A549 (cell line): ENCODE measurements at regions not wholly inside any gene's neighbourhood (a gene's known extent, or its start where the extent isn't known, plus 50 kb on each side); places are given as distances from the start of the nearest gene placed in this dataset.

Experiments
- ATAC-seq, 2 experiments: fragments of 200-7000 bp in 1 of 2; fragments of >200 bp in 1 of 2; cut with Nextera tagmentation in 1 of 2; cut with Tn5 transposase in 1 of 2; 3 replicates each; pipeline versions ENCODE4 v1.8.0 to v1.9.1; 2018 to 2020; ENCODE audit warnings: mild to moderate bottlenecking in 1 of 2, moderate library complexity in 1 of 2
- CTCF ChIA-PET: fragments of 300-600 bp; sonication (Branson Sonifier 250); formaldehyde crosslinking; extraction: SDS; loops from one replicate; lab custom pipeline; 2021; ENCODE audit warnings: antibody characterized with exemption, inconsistent platforms; lab: Yijun Ruan, JAX
- POLR2A ChIA-PET: fragments of 350-600 bp; formaldehyde crosslinking; extraction: SDS; loops from one replicate; lab custom pipeline; 2021; ENCODE audit warnings: antibody characterized with exemption, inconsistent platforms; lab: Yijun Ruan, JAX
- DNase-seq, 2 experiments: peaks; one replicate each; pipeline versions ENCODE4 v3.0.0 to v3.0.0-alpha.2; 2011 to 2016; ENCODE audit warnings: low read depth in 1 of 2, low spot score in 1 of 2
- FAIRE-seq: peaks from 2 replicates; lab custom pipeline; 2011; peaks lifted over from hg19 to GRCh38; lab: Jason Lieb, UNC
- H3K27ac ChIP-seq, 2 experiments: fragments of >200 bp; sonication (Bioruptor Twin); formaldehyde crosslinking; 3 replicates each; pipeline ENCODE4 v1.5.1; 2016 to 2017
- H3K4me1 ChIP-seq: fragments of >200 bp; sonication (Bioruptor Twin); formaldehyde crosslinking; 3 replicates; pipeline ENCODE4 v1.6.1; 2016
- H3K4me2 ChIP-seq: fragments of >200 bp; sonication (Bioruptor Twin); formaldehyde crosslinking; 3 replicates; pipeline ENCODE4 v1.6.1; 2016
- H3K4me3 ChIP-seq: fragments of >200 bp; sonication (Bioruptor Twin); formaldehyde crosslinking; 3 replicates; pipeline ENCODE4 v1.5.1; 2016
- H3K9me3 ChIP-seq: fragments of >200 bp; sonication (Bioruptor Twin); formaldehyde crosslinking; 3 replicates; pipeline ENCODE4 v1.6.1; 2016
- ATOH8 ChIP-seq: fragments of 250-450 bp; sonication (Bioruptor Pico); IDR thresholded peaks from 2 replicates; pipeline ENCODE4 v1.5.0; 2020; ENCODE audit warnings: low read depth, mild to moderate bottlenecking, moderate library complexity
- BHLHE40 ChIP-seq: IDR thresholded peaks from 2 replicates; pipeline ENCODE4 v1.6.1; 2012; ENCODE audit warnings: low read depth, low read length, inconsistent platforms
- CBX8 ChIP-seq: fragments of 200-600 bp; sonication (generic); IDR thresholded peaks from 2 replicates; pipeline ENCODE4 v1.6.1; 2016
- CHD2 ChIP-seq: fragments of 150-350 bp; IDR thresholded peaks from 2 replicates; pipeline ENCODE4 v1.6.1; 2014; ENCODE audit warnings: low read length; ENCODE audit not compliant: partially characterized antibody
- CHD4 ChIP-seq: fragments of 200-600 bp; sonication (generic); IDR thresholded peaks from 2 replicates; pipeline ENCODE4 v1.6.1; 2016; ENCODE audit warnings: antibody characterized with exemption, mild to moderate bottlenecking, borderline replicate concordance
- EHMT2 ChIP-seq: fragments of 200-600 bp; sonication (generic); IDR thresholded peaks from 2 replicates; pipeline ENCODE4 v1.6.1; 2016; ENCODE audit warnings: antibody characterized with exemption, low read depth, mild to moderate bottlenecking, moderate library complexity
- EP300 ChIP-seq, 2 experiments: fragments of >200 bp; sonication (Bioruptor Twin); formaldehyde crosslinking; IDR thresholded peaks; 2 replicates in 1 of 2; 3 replicates in 1 of 2; pipeline ENCODE4 v1.6.1; 2016 to 2017
- FOSB ChIP-seq: fragments of 250-450 bp; sonication (Bioruptor Pico); IDR thresholded peaks from 2 replicates; pipeline ENCODE4 v1.5.0; 2020; ENCODE audit warnings: mild to moderate bottlenecking, moderate library complexity
- FOXS1 ChIP-seq: fragments of 250-450 bp; sonication (Bioruptor Pico); IDR thresholded peaks from 2 replicates; pipeline ENCODE4 v1.5.0; 2020; ENCODE audit warnings: mild to moderate bottlenecking, moderate library complexity
- GATA3 ChIP-seq: IDR thresholded peaks from 2 replicates; pipeline ENCODE4 v1.6.1; 2012; ENCODE audit warnings: borderline replicate concordance
- HOXA7 ChIP-seq: fragments of 250-450 bp; sonication (Bioruptor Pico); IDR thresholded peaks from 2 replicates; pipeline ENCODE4 v1.5.0; 2020; ENCODE audit warnings: mild to moderate bottlenecking, moderate library complexity
- JUN ChIP-seq, 2 experiments: fragments of >200 bp; sonication (Bioruptor Twin); formaldehyde crosslinking; IDR thresholded peaks; 2 replicates in 1 of 2; 3 replicates in 1 of 2; pipeline ENCODE4 v1.6.1; 2016 to 2017
- KDM1A ChIP-seq: fragments of 200-600 bp; sonication (generic); IDR thresholded peaks from 2 replicates; pipeline ENCODE4 v1.6.1; 2016; ENCODE audit warnings: low read depth, mild to moderate bottlenecking
- MYC ChIP-seq: IDR thresholded peaks from 2 replicates; pipeline ENCODE4 v1.6.1; 2012; ENCODE audit warnings: mild to moderate bottlenecking, inconsistent platforms, low read length, improper control_type of control experiment, borderline replicate concordance
- NFE2L2 ChIP-seq: fragments of 150-350 bp; conservative IDR thresholded peaks from 2 replicates; pipeline ENCODE4 v1.6.1; 2014; ENCODE audit warnings: low read length
- NPAS2 ChIP-seq: fragments of 250-450 bp; sonication (Bioruptor Pico); IDR thresholded peaks from 2 replicates; pipeline ENCODE4 v1.8.0; 2022; ENCODE audit warnings: mild to moderate bottlenecking, moderate library complexity, borderline replicate concordance
- RAD21 ChIP-seq, 2 experiments: fragments of >200 bp in 1 of 2; sonication (Bioruptor Twin) in 1 of 2; formaldehyde crosslinking in 1 of 2; IDR thresholded peaks in 1 of 2; conservative IDR thresholded peaks in 1 of 2; 2 replicates in 1 of 2; 3 replicates in 1 of 2; pipeline ENCODE4 v1.6.1; 2012 to 2018; ENCODE audit warnings: inconsistent platforms in 1 of 2
- RARB ChIP-seq: fragments of 250-450 bp; sonication (Bioruptor Pico); IDR thresholded peaks from 2 replicates; pipeline ENCODE4 v1.8.0; 2021; ENCODE audit warnings: mild to moderate bottlenecking, moderate library complexity
- RCOR1 ChIP-seq: fragments of 150-350 bp; IDR thresholded peaks from 2 replicates; pipeline ENCODE4 v1.6.1; 2014; ENCODE audit warnings: antibody characterized with exemption, low read length, low read depth
- TFCP2L1 ChIP-seq: fragments of 250-450 bp; sonication (Bioruptor Pico); IDR thresholded peaks from 2 replicates; pipeline ENCODE4 v1.5.0; 2021; ENCODE audit warnings: mild to moderate bottlenecking
- ZC3H11A ChIP-seq: fragments of 450-650 bp; IDR thresholded peaks from 2 replicates; pipeline ENCODE4 v1.6.1; 2014; ENCODE audit warnings: antibody characterized with exemption, mild to moderate bottlenecking
- ZNF302 ChIP-seq: fragments of 250-450 bp; sonication (Bioruptor Pico); IDR thresholded peaks from 2 replicates; pipeline ENCODE4 v1.9.0; 2021; ENCODE audit warnings: inconsistent platforms, mild to moderate bottlenecking, moderate library complexity
- ZSCAN20 ChIP-seq: fragments of 250-450 bp; sonication (Bioruptor Pico); IDR thresholded peaks from 2 replicates; pipeline ENCODE4 v1.8.0; 2022; ENCODE audit warnings: mild to moderate bottlenecking, moderate library complexity
- WGBS: methylation state at CpG from one replicate; pipeline ENCODE4 v1.1.6; 2017; ENCODE audit errors: missing lambda C conversion rate; 5-methylcytosine and 5-hydroxymethylcytosine counted together
- TF ChIP-seq, protein P1 (sequence below): IDR thresholded peaks from 2 replicates; pipeline ENCODE4 v1.6.1; 2012
- TF ChIP-seq, protein P2 (sequence below): IDR thresholded peaks from 2 replicates; pipeline ENCODE4 v1.6.1; 2012
- TF ChIP-seq, protein P3 (sequence below): fragments of 150-350 bp; IDR thresholded peaks from 2 replicates; pipeline ENCODE4 v1.6.1; 2014; ENCODE audit warnings: low read depth, mild to moderate bottlenecking, low read length
- TF ChIP-seq, protein P4 (sequence below): fragments of 250-450 bp; sonication (Bioruptor Pico); IDR thresholded peaks from 2 replicates; pipeline ENCODE4 v1.5.0; 2021; ENCODE audit warnings: mild to moderate bottlenecking, moderate library complexity, borderline replicate concordance

DNA sequence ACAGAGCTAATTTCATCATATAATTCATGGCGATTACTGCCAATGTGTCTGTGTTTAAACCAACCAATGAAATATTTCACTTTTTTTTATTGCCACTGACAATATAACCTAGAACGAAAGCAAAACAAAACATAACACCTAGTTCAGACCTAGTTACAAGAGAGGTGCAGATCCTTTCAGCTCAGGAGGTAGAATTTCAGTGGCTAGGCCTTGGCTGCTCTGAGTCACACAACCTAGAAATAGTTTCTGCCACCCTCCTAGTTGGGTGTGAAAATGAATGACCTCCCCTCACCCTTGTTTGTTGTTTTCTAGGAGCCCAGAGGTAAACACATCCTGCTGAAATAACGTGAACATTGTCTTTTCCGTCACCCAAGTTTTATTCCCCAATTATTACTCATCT, 356.3 kb downstream of the HTR1B start:
- CTCF ChIA-PET: no interaction called here
- H3K4me3 ChIP-seq: no peak overlapping the region
- no peak for TF ChIP-seq TFCP2L1
- TF ChIP-seq, protein P1, sequence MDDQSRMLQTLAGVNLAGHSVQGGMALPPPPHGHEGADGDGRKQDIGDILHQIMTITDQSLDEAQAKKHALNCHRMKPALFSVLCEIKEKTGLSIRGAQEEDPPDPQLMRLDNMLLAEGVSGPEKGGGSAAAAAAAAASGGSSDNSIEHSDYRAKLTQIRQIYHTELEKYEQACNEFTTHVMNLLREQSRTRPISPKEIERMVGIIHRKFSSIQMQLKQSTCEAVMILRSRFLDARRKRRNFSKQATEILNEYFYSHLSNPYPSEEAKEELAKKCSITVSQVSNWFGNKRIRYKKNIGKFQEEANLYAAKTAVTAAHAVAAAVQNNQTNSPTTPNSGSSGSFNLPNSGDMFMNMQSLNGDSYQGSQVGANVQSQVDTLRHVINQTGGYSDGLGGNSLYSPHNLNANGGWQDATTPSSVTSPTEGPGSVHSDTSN: no peak
- TF ChIP-seq RARB (CRISPR knock-in tag): no peak
- TF ChIP-seq BHLHE40: no peak
- TF ChIP-seq ZSCAN20 (CRISPR knock-in tag): no peak
- TF ChIP-seq RAD21 (conservative IDR thresholded peaks at IDR 0.05 in 1 of 2, IDR thresholded peaks at IDR 0.05 in 1 of 2): no peak
- no peak for TF ChIP-seq CBX8
- TF ChIP-seq FOSB (CRISPR knock-in tag): no peak
- TF ChIP-seq HOXA7 (CRISPR knock-in tag): no peak
- TF ChIP-seq, all 56 proteins: peak for 0
- POLR2A ChIA-PET: no interaction called here
- Histone ChIP-seq H3K4me2 (no peak overlapping the region), H3K4me1 (no peaks in the 10 kb centered on the region), H3K27ac (no peak overlapping the region), H3K9me3 (no peaks in the 10 kb centered on the region)
- WGBS: 27% methylated on average over 4 of the region's 4 CpGs
- ATAC-seq (no peak), DNase-seq (no peak), FAIRE-seq (no peak)

GRCh38 chr6:77105091-77105490, 358.2 kb downstream of the HTR1B start:
- no peak for FAIRE-seq

More at GRCh38 chr6:77105091-77105490, 358.2 kb downstream of the HTR1B start:
- POLR2A ChIA-PET: no interaction called here
- H3K4me1 ChIP-seq: no peaks in the 10 kb centered on the region
- H3K4me3 ChIP-seq: no peak overlapping the region
- H3K4me2 ChIP-seq: no peak overlapping the region
- 14% methylated on average over 2 of the region's 2 CpGs for WGBS
- DNase-seq (no peak), ATAC-seq (no peak)
- CTCF ChIA-PET: no interaction called here
- TF ChIP-seq FOSB (CRISPR knock-in tag) (no peak), GATA3 (no peak), ATOH8 (no peak), CBX8 (no peak), KDM1A (no peak), MYC (no peak), CHD2 (no peak), EHMT2 (no peak), RCOR1 (no peak), NFE2L2 (no peak), CHD4 (no peak), ZNF302 (no peak), EP300 (IDR thresholded peaks at IDR 0.05) (no peak), NPAS2 (CRISPR knock-in tag) (no peak), JUN (IDR thresholded peaks at IDR 0.05) (no peak), FOXS1 (no peak), ZC3H11A (no peak)
- TF ChIP-seq, protein P2, sequence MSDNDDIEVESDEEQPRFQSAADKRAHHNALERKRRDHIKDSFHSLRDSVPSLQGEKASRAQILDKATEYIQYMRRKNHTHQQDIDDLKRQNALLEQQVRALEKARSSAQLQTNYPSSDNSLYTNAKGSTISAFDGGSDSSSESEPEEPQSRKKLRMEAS: no peak
- TF ChIP-seq, protein P3, sequence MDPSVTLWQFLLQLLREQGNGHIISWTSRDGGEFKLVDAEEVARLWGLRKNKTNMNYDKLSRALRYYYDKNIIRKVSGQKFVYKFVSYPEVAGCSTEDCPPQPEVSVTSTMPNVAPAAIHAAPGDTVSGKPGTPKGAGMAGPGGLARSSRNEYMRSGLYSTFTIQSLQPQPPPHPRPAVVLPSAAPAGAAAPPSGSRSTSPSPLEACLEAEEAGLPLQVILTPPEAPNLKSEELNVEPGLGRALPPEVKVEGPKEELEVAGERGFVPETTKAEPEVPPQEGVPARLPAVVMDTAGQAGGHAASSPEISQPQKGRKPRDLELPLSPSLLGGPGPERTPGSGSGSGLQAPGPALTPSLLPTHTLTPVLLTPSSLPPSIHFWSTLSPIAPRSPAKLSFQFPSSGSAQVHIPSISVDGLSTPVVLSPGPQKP: no peak
- TF ChIP-seq, protein P4, sequence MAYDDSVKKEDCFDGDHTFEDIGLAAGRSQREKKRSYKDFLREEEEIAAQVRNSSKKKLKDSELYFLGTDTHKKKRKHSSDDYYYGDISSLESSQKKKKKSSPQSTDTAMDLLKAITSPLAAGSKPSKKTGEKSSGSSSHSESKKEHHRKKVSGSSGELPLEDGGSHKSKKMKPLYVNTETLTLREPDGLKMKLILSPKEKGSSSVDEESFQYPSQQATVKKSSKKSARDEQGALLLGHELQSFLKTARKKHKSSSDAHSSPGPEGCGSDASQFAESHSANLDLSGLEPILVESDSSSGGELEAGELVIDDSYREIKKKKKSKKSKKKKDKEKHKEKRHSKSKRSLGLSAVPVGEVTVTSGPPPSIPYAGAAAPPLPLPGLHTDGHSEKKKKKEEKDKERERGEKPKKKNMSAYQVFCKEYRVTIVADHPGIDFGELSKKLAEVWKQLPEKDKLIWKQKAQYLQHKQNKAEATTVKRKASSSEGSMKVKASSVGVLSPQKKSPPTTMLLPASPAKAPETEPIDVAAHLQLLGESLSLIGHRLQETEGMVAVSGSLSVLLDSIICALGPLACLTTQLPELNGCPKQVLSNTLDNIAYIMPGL (CRISPR knock-in tag): no peak
- no peak overlapping the region for H3K27ac ChIP-seq
- H3K9me3 ChIP-seq: no peaks in the 10 kb centered on the region
